ENCODE measurements at regions not wholly inside any gene's neighbourhood (a gene's known extent, or its start where the extent isn't known, plus 50 kb on each side); places are given as distances from the start of the nearest gene placed in this dataset.

- TF ChIP-seq BHLHE40 (IDR thresholded peaks at IDR 0.05; ENCODE audit: low read depth, low read length) (no peak), CTCF (conservative IDR thresholded peaks at IDR 0.05; ENCODE audit: low read depth, low read length) (no peak), MAZ (IDR thresholded peaks at IDR 0.05; ENCODE audit: borderline replicate concordance, low read depth, low read length) (no peak), POLR2A (IDR thresholded peaks at IDR 0.05; ENCODE audit: low read depth, low read length) (no peak), RAD21 (IDR thresholded peaks at IDR 0.05; ENCODE audit: low read length) (no peak), USF2 (IDR thresholded peaks at IDR 0.05; ENCODE audit: low read depth, low read length) (no peak)
These were observed 54.1 kb upstream of the RGS18 start for GRCh38 chr1:192104128-192104527.

All from IMR-90 (cell line).